ENCODE measurements at regions not wholly inside any gene's neighbourhood (a gene's known extent, or its start where the extent isn't known, plus 50 kb on each side); places are given as distances from the start of the nearest gene placed in this dataset.

DNA sequence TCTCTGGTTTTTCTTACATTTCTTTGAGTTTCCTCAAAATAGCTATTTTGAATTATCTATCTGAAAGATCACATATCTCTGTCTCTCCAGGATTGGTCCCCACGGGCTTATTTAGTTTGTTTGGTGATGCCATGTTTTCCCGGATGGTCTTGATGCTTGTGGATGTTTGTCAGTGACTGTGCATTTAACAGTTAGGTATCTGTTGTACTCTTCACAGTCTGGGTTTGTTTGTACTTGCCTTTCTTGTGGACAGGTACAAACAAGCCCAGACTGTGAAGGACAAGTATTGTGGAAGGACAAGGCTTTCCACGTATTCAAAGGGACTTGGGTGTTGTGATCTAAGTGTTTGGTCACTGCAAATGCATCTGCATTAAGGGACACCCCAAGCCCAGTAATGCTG lies 49.9 kb upstream of the TOP1 start:
- H3K4me3 ChIP-seq: no peak overlapping the region
- 84 to 99% (median 89%) methylated on average over 3 of the region's 3 CpGs for WGBS, 5 donors
- no peaks in the 10 kb centered on the region for H3K4me1 ChIP-seq
- intact Hi-C loops (cut with DNase I; ENCODE audit: low total_unique reads): loop anchor here (10.0 kb wide), 1 partner anchor 366 kb away; the partner anchor contains the start of gene LPIN3
- no peaks in the 10 kb centered on the region for H3K36me3 ChIP-seq
- peaks cover 0 to 32% (median 24%) of the 10 kb centered on the region in 8 donors for H3K9me3 ChIP-seq
- H3K27me3 ChIP-seq (replicated peaks in 1 of 7): no peaks in the 10 kb centered on the region
- H3K27ac ChIP-seq: no peak overlapping the region
- TF ChIP-seq, protein P1, sequence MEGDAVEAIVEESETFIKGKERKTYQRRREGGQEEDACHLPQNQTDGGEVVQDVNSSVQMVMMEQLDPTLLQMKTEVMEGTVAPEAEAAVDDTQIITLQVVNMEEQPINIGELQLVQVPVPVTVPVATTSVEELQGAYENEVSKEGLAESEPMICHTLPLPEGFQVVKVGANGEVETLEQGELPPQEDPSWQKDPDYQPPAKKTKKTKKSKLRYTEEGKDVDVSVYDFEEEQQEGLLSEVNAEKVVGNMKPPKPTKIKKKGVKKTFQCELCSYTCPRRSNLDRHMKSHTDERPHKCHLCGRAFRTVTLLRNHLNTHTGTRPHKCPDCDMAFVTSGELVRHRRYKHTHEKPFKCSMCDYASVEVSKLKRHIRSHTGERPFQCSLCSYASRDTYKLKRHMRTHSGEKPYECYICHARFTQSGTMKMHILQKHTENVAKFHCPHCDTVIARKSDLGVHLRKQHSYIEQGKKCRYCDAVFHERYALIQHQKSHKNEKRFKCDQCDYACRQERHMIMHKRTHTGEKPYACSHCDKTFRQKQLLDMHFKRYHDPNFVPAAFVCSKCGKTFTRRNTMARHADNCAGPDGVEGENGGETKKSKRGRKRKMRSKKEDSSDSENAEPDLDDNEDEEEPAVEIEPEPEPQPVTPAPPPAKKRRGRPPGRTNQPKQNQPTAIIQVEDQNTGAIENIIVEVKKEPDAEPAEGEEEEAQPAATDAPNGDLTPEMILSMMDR (IDR thresholded peaks at IDR 0.05 in 8 of 11, conservative IDR thresholded peaks at IDR 0.05 in 3 of 11): no peak
- TF ChIP-seq POLR2AphosphoS5 (IDR thresholded peaks at IDR 0.05): no peak
- no peak for TF ChIP-seq POLR2A (IDR thresholded peaks at IDR 0.05)
- DNase-seq: no peak

Small RNA genes lying in the stretch of these regions (small RNA-seq; reads per million reads assigned to genes)
- 0 reads per million in 4 donors for gene RNA5SP484

Measured in spleen (tissue), 11 donors.